NCI-H748 (cell line): ENCODE measurements at regions not wholly inside any gene's neighbourhood (a gene's known extent, or its start where the extent isn't known, plus 50 kb on each side); places are given as distances from the start of the nearest gene placed in this dataset.

Experiments used
- DNase-seq: peaks from one replicate; lab custom pipeline; 2025; ENCODE audit not compliant: unreplicated experiment; lab: John Stamatoyannopoulos, UW

DNA sequence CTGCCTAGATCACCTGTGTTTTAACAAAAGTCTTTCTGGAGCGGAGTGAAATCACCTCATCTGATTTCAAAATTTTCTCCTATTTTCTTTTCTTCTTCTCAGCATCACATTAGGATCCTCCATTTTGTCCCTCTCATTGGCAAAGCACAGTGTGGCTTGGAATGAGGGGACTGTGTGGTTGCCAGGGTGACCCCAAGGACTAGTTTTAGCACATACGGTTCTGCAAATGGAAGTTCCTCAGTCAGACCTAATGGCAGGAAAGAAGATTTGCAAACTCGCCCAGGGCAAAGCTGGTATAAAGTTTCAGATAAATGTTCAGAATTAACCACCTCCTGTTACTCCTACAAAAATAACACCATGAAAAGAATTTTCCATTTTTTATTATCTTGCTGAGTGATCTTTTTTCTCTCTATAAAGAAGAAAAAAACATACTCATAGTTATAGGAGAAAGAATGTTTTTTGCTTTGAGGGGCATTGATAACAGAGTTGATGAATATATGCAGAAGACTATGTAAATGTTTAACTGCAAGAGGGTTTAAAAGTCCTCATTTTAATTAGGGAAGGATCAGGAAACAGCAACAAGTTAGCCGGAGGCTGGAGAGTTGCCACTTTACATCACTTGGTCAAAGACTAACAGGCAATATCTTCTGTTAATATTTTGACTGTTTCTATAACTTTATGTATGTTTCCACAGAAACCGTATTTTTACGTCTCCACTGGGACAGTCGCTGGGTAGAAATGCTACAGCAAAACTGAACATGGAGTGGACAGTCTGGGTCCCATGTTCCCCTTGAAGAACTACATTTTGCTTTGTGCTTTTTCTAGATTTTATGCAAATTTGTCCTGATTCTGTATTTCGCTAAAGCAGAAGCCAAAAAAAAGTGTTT, 257.8 kb downstream of the NR2F1-AS1 start:
- DNase-seq: peak; percentile 34

DNA sequence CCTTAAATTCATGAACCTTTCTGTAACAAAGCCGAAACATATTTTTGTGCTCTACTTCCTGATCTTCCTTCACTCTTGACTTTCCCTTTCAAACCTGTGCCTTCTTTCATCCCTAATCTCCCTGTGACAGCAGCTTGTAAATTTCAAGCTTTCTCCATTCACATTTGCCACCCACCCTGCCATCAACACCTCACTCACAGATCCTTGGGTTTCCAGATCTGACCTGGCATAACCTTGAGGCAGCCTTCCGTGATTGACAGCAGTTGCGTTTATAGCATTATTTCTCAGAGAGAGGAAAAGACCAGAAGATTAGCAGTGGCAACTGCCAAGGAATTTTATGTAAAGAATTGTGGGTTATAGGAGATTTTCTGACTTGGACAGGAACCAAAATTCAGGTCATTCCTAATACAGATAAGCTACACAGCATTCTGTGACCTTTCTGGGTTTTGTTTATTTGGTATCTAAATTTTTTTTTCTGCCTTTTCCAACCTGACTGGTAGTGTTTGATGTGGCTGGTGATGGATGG, 260.0 kb downstream of the NR2F1-AS1 start:
- no peak for DNase-seq

DNA sequence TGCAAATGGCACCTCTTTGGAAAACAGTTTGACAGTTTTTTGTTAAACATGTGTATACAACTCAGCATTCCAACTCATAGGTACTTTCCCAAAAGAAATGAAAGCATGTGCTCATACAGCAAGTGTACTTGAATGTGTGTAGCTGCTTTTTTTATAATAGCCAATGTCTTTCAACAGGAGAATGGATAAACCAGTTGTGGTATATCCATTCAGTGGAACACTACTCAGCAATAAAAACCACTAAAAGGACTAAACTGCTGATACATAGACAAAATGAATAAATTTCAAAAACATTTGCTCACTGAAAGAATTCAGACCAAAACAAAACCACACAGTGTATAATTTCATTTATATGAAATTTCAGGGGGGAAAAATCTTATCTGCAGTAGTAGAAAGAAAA, 267.3 kb downstream of the NR2F1-AS1 start:
- DNase-seq: no peak

DNA sequence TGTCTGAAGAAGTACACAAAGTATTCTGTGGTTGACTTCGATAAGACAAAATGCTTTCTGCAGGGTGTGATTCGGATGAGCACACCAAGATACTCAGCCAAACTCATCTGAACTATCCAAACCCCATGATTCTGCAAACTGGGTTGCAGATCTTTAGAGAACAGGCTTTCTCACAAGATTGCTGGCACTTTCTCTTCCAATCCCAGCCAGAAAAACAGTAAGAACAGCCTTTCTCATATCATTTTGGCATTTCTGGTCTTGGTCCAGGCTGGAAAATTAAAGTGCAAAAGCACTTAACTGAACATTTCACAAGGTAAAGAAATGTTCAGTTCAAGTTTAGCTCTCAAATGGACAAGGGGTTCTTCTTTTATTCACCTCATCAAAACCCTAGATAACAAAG, 269.1 kb downstream of the NR2F1-AS1 start:
- DNase-seq: no peak

DNA sequence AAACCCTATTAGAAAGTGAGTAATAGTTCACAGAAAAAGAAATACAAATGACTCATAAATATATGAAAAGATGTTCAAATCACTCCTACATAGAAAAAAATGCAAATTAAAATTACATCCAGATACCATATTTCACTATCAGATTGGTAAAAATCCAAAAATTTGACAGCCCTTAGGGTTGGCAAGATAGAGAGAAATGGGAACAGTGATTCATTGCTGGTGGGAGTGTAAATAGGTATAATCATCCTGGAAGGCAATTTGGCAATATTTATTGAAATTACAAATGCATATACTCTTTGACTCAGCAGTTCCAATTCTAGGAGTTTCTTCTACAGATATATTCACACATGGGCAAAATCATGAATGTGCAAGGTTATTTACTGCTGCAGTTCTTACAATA, 273.5 kb downstream of the NR2F1-AS1 start:
- no peak for DNase-seq

DNA sequence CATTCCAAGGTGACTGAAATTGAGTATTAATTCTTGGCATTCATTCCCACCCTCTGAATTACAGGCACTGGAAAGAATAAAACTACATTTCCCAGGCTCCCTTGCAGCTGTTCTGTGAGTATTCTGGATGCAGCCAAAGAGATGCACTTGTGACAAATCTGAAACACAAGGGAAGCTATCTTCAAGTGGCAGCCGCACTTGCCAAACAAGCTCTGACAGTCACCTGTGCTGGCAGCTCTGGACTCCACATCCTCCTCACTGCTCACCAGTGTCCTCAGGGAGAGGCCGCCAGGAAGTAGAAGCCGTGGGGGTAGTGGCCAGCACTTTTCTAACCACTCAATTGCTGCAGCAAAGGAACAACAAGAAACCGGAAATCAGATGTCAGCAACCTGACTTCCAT, 275.0 kb downstream of the NR2F1-AS1 start:
- peak; percentile 31 for DNase-seq

DNA sequence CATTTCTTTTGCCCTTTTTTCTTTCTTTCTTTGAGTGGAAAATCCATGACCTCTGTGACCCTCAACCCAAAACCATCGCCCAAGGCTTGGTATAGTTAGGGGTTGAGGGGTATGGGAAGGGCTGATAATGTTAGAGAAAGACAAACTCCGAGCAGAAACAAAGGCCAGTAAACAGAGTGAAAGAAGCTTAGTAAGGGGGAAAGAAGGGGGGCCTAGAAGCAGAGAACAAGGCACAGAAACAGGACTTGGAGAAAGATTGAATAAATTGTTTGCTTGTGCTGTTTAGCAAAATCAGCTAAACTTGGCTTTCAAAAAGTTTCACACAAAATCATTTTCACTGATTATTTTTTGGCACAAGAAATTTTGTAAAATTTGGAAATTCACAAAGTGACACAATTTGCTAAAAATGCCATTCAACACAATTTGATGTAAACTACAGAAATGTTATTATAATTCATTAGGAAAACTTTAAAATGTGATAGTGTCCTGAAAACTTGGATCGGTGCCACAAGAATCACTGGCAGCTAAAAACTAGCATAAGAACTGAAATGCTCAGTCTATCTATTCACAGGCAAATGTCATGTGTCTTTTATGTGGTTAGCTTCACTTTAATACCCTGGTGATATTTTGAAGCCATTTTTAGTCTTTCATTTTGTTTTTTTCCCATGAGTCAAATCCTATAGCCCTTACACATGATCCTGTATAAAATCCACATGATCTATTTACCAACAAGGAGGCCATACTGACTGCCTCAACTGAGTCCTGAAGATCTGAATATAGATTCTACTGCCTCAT, 276.4 kb downstream of the NR2F1-AS1 start:
- no peak for DNase-seq

DNA sequence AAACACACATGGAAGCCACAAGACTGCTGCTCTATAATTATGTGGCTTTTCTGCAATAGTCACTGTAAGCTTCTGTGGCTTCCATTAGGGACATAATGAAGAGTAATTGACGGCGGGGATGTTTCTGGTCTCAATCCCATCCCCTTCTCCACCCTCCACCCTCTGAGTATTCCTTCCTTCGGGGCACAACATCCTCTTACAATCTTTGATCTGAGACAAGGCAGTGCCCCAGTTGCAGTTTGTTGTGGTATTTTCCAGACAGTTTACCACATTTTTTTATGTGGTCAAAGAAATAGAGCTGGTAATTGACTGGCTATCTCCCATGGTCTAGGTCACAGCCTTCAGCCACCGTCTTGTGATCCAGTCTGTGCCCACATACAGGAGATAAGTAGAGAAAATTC, 277.7 kb downstream of the NR2F1-AS1 start:
- DNase-seq: no peak

DNA sequence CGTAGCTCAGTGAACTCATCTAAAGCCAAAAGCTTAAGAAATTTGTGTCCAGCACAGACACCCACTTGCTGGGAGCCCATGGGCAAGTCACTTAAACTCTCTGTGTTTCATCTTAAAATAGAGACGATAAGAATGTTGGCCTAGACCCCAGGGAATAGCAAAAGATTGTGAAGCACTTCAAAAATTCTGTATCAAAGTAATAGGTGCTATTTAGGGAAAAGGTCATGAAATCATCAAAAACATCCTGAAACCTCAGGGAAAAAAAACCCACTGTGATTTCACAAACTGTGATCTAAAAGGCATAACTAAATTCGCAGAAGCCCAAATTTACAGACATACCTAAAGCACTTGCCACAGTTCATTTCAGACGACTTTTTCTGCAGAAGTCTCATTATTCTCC, 278.3 kb downstream of the NR2F1-AS1 start:
- no peak for DNase-seq

DNA sequence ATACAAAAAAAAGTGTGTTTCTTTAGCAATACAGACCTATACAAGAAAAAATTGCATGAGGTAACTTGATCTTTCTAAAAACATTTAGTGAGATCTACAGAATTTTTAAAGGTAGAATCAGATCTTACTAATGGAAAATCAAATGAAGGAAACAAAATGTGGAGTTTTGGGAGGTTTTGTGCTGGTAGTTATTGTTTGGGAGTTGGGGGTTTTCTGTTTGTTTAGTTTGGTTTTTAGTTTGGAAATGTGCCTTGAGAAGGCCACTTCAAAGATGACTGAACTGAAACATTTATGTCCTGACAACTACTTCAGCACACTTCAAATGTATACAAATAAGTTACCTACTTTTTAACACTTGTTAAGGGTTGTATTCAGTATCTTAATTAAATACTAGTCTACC, 280.1 kb downstream of the NR2F1-AS1 start:
- DNase-seq: no peak

DNA sequence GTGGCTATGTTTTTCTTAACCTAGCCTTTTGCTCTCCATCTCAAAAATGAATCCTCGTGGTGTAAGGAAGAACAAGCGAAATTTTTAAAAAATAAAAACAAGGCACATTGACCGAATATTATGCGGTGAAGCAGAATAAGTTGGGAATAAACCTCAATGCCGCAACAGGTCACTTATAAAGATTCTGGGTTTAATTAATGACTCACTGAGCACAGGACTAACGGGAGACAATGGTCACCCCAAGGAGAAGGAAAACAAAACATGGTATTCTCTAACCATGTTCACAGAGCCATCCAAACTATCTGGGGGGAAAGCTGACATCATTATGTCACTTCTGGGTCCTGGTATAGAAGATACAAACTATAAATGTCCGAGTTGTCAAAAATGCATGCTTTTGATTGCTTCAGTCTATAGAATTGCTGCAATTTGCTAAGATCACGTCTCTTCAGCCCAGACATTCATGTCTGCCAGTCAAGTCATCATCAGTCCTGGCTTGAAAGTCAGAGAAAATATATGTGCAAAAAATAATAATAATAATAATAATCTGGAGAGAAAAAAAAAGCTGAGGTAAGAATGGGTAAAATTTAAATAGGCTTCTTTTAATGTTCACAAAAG, 280.6 kb downstream of the NR2F1-AS1 start:
- no peak for DNase-seq

DNA sequence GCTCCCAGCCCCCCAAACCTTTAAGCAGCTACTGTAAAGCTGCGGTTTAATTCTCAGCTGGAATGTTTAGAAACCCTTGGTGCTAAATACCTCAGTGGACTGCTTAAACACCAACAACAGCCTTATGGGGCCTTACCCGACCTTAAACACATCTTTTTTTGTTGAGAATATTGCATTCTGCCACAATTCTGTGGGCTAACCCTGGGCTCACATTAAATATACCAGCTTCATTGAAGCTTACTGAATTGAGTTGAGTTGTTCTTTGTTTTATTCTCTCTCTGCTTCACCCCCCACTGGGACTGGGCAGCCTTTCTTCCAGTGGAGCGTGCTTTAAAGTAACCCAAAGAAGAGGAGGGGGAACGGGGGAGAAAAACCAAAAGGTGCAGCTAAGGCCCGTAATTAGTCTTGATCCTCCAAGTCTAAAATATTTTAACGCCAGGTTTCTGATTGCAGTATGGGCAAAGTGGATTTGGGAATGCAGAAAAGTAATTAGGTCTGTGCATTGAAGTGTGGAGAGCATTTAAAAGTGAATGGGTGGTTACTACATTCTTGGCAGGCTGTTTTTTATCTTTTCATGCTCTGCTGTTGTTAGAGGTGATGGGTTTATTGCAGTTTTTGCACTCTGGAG, 281.2 kb downstream of the NR2F1-AS1 start:
- peak; percentile 24 for DNase-seq

DNA sequence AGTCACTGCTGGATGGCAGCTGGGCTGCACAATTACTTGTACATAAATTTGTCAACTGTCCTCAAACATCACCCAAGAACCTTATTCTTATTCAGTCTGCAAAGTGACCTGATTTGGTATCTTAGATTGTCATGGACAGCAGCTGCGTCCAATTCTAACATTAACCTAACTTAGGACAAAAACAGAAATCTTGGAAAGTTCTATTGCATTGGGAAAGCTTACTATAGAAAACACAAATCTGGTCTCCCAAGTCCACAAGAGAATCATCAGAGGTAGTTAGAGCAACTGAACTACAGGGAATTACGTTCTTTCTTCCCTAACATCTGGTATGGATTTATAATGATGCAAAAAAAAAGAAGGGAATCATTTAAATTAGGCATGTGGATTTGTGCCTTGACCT, 283.9 kb downstream of the NR2F1-AS1 start:
- DNase-seq: no peak

DNA sequence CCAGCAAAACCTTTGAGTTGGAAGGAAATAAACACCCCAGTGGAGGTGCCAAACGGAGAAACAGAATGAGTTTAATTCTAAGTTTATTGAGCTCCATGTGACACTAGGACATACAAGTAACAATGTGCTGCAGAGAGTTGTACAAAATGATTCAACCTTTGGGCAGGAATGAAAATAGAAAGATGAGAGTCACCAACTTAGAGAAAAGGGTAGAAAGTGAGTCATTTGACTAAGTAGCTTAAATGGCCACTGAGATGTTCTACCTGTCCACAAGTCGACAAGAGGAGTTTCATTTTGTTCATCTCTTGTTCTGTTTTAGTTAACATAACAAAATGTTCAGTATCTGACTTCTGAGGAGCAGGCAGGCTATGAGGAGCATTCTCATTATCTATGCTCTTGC, 284.7 kb downstream of the NR2F1-AS1 start:
- DNase-seq: no peak

DNA sequence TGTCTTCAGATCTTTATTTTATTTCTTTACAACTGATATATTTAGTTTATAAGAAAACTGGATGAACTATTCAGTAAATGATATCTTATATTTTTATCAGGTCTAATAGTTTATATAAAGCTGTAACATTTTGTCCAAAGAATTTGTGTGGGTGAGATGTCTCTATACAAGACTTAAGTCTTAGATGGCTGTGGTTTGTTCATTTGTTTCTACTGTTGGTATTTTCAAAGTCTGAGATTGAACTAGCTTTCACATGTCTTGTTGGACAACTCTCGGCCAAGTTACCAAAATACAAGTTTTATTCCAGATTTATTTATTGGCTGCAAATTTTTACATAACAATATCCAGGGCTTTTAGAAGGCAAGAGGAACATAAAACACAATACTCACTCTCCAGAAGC, 286.0 kb downstream of the NR2F1-AS1 start:
- DNase-seq: no peak

DNA sequence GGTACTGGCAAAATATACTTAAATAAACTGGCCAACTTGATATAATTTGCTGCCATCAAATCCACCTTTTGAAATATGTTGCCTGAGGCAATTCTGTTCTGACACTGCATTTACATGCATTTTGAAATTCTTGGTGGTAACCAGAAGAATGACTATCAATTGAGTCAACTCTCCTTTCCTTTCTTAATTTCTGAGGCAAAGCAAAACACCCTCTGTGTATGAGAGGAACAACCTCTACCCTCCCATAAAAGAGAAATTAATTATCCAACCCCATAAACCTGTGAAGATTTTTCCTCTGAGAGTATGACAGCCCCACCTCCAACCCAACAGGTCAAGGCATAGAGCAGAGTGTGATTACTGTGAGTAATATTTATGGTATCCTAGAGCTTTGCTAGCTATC, 286.8 kb downstream of the NR2F1-AS1 start:
- no peak for DNase-seq

DNA sequence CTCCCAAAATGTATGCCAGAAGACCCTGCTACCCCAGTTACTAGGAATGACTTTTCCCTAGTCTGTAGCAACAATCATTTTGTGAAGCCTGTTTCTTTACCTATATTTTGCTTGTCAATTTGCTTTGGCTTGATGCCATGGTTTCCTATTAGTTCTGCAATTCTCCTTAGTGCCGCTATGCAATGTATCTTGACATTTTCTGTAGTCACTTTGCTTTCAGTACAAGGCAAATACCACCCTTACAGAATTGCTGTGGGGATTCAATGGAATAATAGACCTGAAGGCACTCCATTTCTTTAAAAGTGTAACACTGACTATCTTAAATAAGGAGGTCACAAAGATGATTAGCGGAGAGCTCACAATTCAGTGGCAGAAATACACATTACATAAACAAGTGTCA, 291.1 kb downstream of the NR2F1-AS1 start:
- peak; percentile 25 for DNase-seq

DNA sequence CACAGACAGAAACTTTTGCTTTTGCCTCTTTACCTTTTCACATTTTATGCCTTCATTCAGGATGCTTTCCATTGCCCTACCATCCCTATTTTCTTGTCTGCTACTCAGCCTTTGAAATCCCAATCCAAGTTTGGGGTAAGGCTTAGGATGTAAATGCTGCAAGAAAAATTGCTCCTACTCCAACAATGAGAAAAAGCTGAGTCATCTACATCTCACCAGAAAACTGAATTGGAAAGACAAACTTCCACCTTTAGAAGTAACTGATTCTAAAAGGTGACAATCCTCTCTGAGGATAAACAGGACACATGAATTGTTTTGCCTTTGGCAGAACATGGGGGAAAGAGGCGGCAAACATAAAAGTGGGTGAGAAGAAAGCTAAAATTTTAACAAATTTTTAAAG, 295.6 kb downstream of the NR2F1-AS1 start:
- no peak for DNase-seq

DNA sequence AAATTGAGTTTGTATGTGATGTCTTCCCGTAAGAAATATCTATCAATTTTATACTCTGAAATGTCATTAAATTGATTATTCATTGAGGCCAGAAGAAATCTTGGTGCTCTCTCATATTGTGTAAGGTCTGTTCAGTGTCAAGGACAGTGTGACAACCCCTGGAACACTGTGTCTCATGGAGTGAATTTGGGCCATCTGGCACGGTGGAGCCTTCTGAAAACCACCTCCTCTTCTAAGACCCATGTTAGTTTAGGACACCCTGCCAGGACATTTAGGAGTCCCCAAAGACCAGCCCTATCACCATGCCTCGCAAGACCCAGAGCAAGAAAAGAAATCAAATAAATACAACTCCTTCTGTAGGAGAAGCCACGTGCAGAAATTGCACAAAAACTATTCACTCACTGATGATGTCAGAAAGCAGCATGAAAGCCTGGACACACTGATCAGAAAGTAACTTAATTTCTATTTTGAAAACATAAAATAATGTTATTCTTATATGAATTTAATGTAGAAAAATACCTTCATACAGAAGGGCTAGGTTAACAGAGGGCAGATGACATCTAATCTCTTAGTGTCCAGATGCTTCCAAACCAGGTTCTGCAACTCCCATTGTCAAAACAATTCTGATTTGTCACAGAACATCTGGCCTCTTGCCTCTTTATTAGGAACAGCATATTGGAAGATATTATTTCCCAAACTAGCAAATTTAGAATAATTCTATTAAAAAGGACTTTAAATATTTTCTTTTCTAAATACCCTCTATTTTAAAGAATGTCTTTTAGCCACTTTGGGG, 298.8 kb downstream of the NR2F1-AS1 start:
- DNase-seq: no peak

DNA sequence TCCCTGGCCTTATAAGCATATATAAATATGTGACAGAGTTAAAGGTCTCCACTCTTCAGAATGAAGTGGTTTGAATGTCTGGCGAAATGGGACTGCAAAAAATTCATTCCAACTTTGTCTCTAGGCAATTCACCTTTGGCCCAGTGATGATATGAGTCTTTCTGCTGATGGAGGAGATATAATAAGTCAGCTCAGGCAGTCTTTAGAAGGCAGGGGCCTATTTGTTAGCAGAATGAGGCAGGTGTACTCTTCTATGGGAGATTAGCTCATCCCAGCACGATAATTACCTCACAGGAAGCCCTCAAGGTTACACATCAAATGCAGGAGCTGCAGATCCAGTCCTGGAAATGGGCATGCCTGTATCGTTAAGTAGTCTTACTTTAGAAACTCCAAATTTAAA, 300.5 kb downstream of the NR2F1-AS1 start:
- DNase-seq: peak; percentile 85
